Gastroesophageal sphincter (tissue), 4 donors: ENCODE measurements at regions not wholly inside any gene's neighbourhood (a gene's known extent, or its start where the extent isn't known, plus 50 kb on each side); places are given as distances from the start of the nearest gene placed in this dataset.

Source experiments
- ATAC-seq: fragments of 150-250 bp; one replicate; pipeline ENCODE4 v1.9.1; 2016; ENCODE audit warnings: mild to moderate bottlenecking, moderate library complexity
- H3K27ac ChIP-seq, 4 donors: fragments of 200-600 bp; sonication (generic) in 3 of 4; 1 replicate in 3 of 4; 2 replicates in 1 of 4; pipeline ENCODE4 v1.5.1; 2016 to 2019
- H3K27me3 ChIP-seq: fragments of 200-600 bp; sonication (generic); one replicate; pipeline ENCODE4 v1.5.1; 2019
- H3K36me3 ChIP-seq, 2 donors: fragments of 200-600 bp; sonication (generic); one replicate each; pipeline ENCODE4 v1.5.1; 2019; ENCODE audit warnings: control low read depth in 1 of 2
- H3K4me1 ChIP-seq, 3 donors: fragments of 200-600 bp; sonication (generic); 1 replicate in 2 of 3; 2 replicates in 1 of 3; pipeline ENCODE4 v1.5.1; 2016 to 2019; ENCODE audit warnings: control low read depth in 2 of 3
- H3K4me3 ChIP-seq, 2 donors: fragments of 200-600 bp; sonication (generic); one replicate each; pipeline ENCODE4 v1.5.1; 2019; ENCODE audit warnings: mild to moderate bottlenecking in 1 of 2, moderate library complexity in 1 of 2
- H3K9me3 ChIP-seq, 3 donors: fragments of 200-600 bp; sonication (generic); one replicate each; pipeline ENCODE4 v1.5.1; 2017 to 2019; ENCODE audit warnings: control low read depth in 2 of 3
- CTCF ChIP-seq, 4 experiments: fragments of 200-600 bp in 2 of 4; fragments of 450-650 bp in 2 of 4; sonication (generic) in 1 of 4; IDR thresholded peaks; one replicate each; pipeline ENCODE4 v1.5.1; 2017 to 2019; ENCODE audit warnings: antibody characterized with exemption in 4 of 4, mild to moderate bottlenecking in 2 of 4, moderate library complexity in 2 of 4
- EP300 ChIP-seq: sonication (generic); formaldehyde crosslinking; IDR thresholded peaks from one replicate; pipeline ENCODE4 v1.6.1; 2017; ENCODE audit warnings: antibody characterized with exemption, mild to moderate bottlenecking
- POLR2A ChIP-seq, 2 donors: fragments of 450-650 bp; IDR thresholded peaks; one replicate each; pipeline ENCODE4 v1.6.1; 2017; ENCODE audit warnings: antibody characterized with exemption in 2 of 2, mild to moderate bottlenecking in 2 of 2, moderate library complexity in 1 of 2
- POLR2AphosphoS5 ChIP-seq: sonication (generic); formaldehyde crosslinking; IDR thresholded peaks from one replicate; pipeline ENCODE4 v1.6.1; 2017; ENCODE audit warnings: antibody characterized with exemption
- WGBS, 2 donors: methylation state at CpG; one replicate each; pipeline ENCODE4 v1.1.5; 2018; ENCODE audit warnings: low coverage in 1 of 2; 5-methylcytosine and 5-hydroxymethylcytosine counted together

GRCh38 chr21:35375115-35375514, 326.0 kb upstream of the RUNX1 start:
- H3K36me3 ChIP-seq = no peaks in the 10 kb centered on the region
- no peak overlapping the region for H3K4me3 ChIP-seq
- H3K4me1 ChIP-seq = no peaks in the 10 kb centered on the region
- H3K27ac ChIP-seq = no peak overlapping the region
- H3K27me3 ChIP-seq = no peaks in the 10 kb centered on the region
- H3K9me3 ChIP-seq = no peaks in the 10 kb centered on the region
- WGBS, 2 donors = 100% methylated on average over 1 of the region's 1 CpG; no CpG with 5 or more reads in 1 of the 2 donors
- TF ChIP-seq POLR2A (IDR thresholded peaks at IDR 0.05) (no peak), POLR2AphosphoS5 (no peak), CTCF (IDR thresholded peaks at IDR 0.05) (no peak), EP300 (no peak)
- no peak for ATAC-seq

- H3K9me3 ChIP-seq = no peaks in the 10 kb centered on the region
- 73% methylated on average over 2 of the region's 2 CpGs for WGBS, 2 donors
- TF ChIP-seq POLR2AphosphoS5 = no peak
- no peak for TF ChIP-seq EP300
- TF ChIP-seq CTCF (IDR thresholded peaks at IDR 0.05) = no peak
- TF ChIP-seq POLR2A (IDR thresholded peaks at IDR 0.05) = no peak
- no peak overlapping the region for H3K4me3 ChIP-seq
- no peaks in the 10 kb centered on the region for H3K4me1 ChIP-seq
- ATAC-seq = no peak
- no peaks in the 10 kb centered on the region for H3K36me3 ChIP-seq
- H3K27me3 ChIP-seq = no peaks in the 10 kb centered on the region
- H3K27ac ChIP-seq = no peak overlapping the region
These were observed 324.9 kb upstream of the RUNX1 start for GRCh38 chr21:35373998-35374397.

- no peaks in the 10 kb centered on the region for H3K36me3 ChIP-seq
- H3K9me3 ChIP-seq = no peaks in the 10 kb centered on the region
- H3K4me3 ChIP-seq = no peak overlapping the region
- no peak overlapping the region for H3K27ac ChIP-seq
- TF ChIP-seq CTCF (IDR thresholded peaks at IDR 0.05) (no peak), EP300 (no peak), POLR2A (IDR thresholded peaks at IDR 0.05) (no peak), POLR2AphosphoS5 (no peak)
- H3K27me3 ChIP-seq = no peaks in the 10 kb centered on the region
- 85 to 92% methylated on average over 5 of the region's 5 CpGs for WGBS, 2 donors
- ATAC-seq = no peak
- no peaks in the 10 kb centered on the region for H3K4me1 ChIP-seq
These were observed 323.1 kb upstream of the RUNX1 start for GRCh38 chr21:35372201-35372600.

GRCh38 chr21:35370671-35371070, 321.6 kb upstream of the RUNX1 start:
- TF ChIP-seq EP300 = no peak
- no peak for TF ChIP-seq CTCF (IDR thresholded peaks at IDR 0.05)
- TF ChIP-seq POLR2AphosphoS5 = no peak
- no peak for TF ChIP-seq POLR2A (IDR thresholded peaks at IDR 0.05)
- WGBS, 2 donors = 76 to 82% methylated on average over 3 to 4 of the region's 4 CpGs
- no peaks in the 10 kb centered on the region for H3K9me3 ChIP-seq
- no peaks in the 10 kb centered on the region for H3K27me3 ChIP-seq
- no peaks in the 10 kb centered on the region for H3K36me3 ChIP-seq
- ATAC-seq = no peak
- H3K27ac ChIP-seq = no peak overlapping the region
- no peak overlapping the region for H3K4me3 ChIP-seq
- no peaks in the 10 kb centered on the region for H3K4me1 ChIP-seq

- TF ChIP-seq POLR2AphosphoS5 = no peak
- no peak for TF ChIP-seq CTCF (IDR thresholded peaks at IDR 0.05)
- no peak for TF ChIP-seq EP300
- no peak for TF ChIP-seq POLR2A (IDR thresholded peaks at IDR 0.05)
- WGBS, 2 donors = 83 to 92% methylated on average over 2 to 3 of the region's 3 CpGs
- no peak for ATAC-seq
- H3K4me1 ChIP-seq = no peaks in the 10 kb centered on the region
- H3K27ac ChIP-seq = no peak overlapping the region
- no peaks in the 10 kb centered on the region for H3K9me3 ChIP-seq
- H3K36me3 ChIP-seq = no peaks in the 10 kb centered on the region
- no peaks in the 10 kb centered on the region for H3K27me3 ChIP-seq
- H3K4me3 ChIP-seq = no peak overlapping the region
These were observed 321.0 kb upstream of the RUNX1 start for GRCh38 chr21:35370071-35370470.
